ACHN (cell line): ENCODE measurements at regions not wholly inside any gene's neighbourhood (a gene's known extent, or its start where the extent isn't known, plus 50 kb on each side); places are given as distances from the start of the nearest gene placed in this dataset.
"Not testable (repeated sequence)": the region's sequence is repeated elsewhere in the genome, so short reads cannot be mapped to it uniquely, and the experiment has no call there.

Experiments
- DNase-seq: peaks from one replicate; pipeline ENCODE4 v3.0.0-alpha.2; 2015
- in situ Hi-C: cut with HindIII; loops from 2 replicates; pipeline ENCODE4 v1.10.0; 2017; ENCODE audit warnings: low sequenced_read_pairs, low pct_ligation_motif_present, low pct_unique_long_range_greater_than_20kb

DNA sequence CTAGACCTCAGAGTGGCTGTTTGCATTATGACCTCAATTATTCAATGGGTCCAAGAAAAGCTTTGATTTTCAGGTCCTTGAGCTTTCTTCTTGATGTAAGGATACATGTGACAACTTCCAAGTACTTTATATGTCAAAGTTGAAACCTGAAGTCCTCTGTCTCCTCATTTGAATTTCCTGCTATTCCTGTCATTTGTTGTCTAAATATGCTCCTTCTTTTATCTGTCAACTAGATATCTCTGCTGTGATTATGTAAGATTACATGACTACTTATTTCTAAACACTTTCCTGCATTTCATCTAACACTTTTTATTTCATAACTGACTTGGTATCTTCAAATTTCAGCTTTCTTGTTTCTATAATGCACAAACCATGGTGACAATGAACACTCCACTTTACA, 670.0 kb upstream of the FAM174A start:
- in situ Hi-C loops = no loop called here
- DNase-seq = no peak

DNA sequence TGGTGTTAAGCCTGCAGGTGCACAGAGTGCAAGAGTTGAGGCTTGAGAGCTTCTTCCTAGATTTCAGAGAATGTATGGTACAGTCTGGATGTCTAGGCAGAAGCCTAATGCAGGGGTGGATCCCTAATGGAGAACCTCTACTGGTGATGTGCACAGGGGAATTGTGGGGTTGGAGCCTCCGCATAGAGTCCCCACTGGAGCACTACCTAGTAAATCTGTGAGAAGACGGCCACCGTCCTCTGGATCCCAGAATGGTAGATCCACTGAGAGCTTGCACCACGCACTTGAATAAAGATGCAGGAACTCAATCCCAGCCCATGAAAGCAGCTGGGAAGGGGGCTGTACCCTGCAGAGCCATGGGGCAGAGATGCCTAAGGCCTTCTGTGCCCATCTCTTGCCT, 699.4 kb upstream of the FAM174A start:
- in situ Hi-C loops = no loop called here
- DNase-seq = no peak

DNA sequence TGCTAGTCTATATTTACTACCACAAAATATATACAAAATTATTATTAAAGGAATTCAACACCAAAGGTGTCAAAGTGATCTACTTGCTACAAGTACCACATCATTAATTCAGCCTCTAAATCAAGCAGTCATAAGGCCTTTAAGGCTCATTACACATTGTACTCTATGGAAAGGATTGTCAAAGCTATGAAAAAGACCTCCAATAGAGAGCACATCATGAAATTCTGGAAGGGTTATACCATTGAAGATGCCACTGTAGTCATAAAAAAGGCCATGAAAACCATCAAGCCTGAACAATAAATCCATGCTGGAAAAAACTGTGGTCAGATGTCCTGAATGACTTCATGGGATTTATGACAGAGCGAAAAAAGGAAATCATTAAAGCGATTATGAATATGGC, 708.0 kb upstream of the FAM174A start:
- in situ Hi-C loops = no loop called here
- DNase-seq = no peak

DNA sequence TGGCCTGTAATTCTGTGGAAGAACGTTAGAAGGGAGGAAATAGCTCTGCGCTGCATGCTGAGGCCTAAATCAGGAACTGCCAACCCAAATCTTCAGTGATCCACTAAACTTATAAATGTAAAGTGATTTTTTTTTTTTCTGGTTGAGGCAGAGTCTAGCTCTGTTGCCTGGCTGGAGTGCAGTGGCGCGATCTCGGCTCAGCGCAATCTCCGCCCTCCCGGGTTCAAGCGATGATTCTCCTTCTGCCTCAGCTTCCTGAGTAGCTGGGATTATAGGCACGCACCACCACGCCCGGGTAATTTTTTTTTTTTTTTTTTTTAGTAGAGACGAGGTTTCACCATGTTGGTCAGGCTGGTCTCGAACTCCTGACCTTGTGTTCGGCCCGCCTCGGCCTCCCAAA, 717.4 kb upstream of the FAM174A start:
- in situ Hi-C loops = no loop called here
- no peak for DNase-seq

DNA sequence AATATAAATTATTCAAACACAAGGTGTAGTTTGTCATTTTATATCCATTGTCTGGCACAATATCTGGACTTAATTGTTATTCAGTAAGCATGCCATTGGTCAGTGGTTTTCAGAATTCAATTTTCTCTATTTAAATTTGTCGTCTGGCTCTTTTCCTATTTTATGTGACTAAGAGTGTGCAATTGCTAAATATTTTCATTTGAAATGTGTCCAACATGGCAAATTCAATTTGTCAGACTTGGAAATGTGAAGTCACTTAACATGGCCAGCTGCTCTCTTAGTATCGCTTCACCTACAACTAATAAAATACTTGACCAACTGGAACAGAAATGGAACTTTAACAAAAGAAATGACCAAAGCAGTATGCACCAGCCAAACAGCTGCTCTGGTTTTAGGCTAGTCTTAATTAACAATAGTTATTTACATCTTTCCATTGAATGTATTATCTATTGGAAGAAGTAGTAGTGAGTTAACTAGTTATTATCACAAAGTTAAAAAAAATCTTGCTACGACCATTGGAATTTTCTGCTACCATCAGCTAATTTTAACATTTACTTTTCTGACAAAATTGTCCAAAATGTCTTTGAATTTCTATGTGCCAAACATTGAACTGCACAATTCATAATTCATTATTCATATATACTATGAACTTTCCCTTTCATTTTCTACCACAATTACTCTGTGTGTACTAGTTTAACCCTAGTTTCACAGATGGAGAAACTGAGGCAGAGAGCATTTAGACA, 720.7 kb upstream of the FAM174A start:
- in situ Hi-C loops = no loop called here
- DNase-seq = no peak

DNA sequence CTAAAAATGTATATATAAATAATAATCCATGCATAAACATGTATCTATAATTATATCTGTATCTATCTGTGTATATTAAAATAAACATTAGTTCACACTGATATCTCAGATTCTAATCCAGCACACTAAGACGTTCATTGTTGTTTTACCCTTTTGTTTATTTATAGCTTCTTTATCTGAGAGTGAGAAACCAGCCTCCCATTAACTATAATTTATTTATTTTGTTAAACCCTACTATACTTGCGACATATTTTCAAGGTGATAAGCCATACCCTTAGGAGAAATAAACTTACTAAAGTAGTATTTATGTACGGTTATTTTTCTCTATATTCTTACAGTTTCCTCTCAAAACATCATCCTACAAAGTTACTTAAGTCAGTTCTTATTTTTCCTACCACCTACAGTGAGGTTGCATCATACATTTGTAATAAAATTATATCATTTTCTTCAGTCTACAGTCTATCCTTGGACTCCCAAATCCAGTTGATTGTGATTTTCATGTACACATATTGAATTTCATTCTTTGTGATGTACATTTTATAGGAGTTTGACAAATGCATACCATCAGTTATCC, 726.4 kb upstream of the FAM174A start:
- DNase-seq = no peak
- in situ Hi-C loops = no loop called here

DNA sequence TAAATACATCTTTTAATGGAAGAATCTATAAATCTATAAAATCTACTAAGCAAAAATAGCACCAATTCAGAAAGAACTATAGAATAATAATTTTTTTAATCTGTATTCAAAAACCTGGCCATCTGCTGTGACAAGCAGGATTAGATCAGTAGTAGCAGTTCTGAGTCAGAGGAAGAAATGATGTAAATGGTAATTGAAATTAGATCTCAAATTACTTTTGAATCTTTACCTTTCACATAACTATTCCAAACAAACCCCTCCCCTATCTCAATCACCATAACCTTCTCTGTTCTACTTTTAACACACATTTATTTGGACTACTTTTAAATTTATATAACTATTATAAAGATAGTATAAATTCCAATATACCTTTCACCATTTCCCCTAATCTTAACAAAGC, 727.8 kb upstream of the FAM174A start:
- no peak for DNase-seq
- in situ Hi-C loops = no loop called here

DNA sequence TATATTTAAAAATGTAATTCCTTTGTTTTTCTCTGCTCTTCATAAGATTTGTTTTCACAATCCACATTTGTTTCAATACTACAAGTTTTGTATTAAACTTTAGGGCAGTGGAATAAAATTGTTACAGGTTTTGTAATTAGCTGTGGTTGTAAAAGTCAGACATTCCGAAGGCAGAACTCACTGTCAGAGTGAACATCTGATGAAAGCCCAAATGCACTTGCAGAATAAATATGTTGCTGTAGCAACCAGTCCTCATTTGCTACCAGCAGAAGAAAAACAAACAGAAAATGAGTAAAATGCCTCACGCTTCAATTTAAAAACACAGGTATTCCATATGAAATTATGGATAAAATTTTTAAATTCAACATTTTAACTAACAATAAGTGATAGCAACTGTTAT, 740.1 kb upstream of the FAM174A start:
- no peak for DNase-seq
- in situ Hi-C loops = no loop called here

DNA sequence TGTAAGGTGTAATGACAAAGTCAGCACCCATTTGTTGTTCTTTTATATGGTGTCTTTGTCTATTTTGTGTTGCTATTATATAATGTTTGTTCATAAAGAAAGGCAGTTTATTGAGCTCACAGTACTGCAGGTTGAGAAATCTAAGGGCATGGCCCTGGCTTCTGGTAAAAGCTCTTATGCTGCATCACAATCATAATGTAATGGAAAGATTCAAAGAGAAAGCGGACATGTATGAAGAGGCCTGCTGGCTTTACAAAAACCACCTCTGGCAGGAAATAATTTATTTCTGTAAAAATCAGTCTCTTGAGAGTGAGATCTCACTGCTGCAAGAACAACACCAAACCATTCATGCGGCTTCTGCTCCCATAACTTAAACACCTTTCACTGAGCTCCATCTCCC, 746.7 kb upstream of the FAM174A start:
- no peak for DNase-seq
- in situ Hi-C loops = no loop called here

DNA sequence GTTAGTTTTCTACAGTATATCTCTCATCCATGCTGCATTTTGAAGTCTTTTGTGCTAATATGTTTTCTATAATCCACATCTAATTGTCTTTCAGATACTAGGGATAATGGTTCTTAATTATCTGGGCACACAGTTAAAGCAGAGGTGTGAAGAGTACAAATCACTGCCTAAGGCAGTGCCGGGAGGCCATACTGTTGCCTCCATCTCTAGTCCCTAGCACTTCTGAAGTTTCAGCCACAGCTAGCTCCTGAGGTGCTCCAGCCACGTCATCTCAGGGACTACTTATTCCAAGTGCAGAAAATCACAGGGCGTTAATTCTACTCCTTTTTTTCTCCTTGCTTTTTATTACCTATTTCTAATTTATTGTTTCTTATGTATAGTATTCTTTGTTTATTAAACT, 760.0 kb upstream of the FAM174A start:
- DNase-seq = no peak
- in situ Hi-C loops = no loop called here

DNA sequence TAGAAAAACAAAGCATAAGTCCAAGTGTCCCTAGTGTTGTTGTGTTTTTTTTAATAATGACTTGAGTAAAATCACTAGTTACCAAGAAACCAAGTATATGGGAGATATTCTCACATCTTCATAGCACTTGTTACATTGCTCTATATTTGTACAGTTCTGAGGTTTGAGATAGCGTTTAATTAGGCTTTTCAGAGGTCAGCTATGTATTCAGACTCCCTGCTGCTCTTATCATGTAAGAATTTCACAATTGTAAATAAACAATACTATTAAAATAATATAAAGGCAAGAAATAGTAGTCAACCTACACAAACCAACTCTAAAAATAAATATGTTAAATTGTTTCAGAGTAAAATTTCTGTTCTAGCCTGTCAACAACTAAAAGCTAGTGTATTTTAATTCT, 761.9 kb upstream of the FAM174A start:
- in situ Hi-C loops = no loop called here
- DNase-seq = no peak

DNA sequence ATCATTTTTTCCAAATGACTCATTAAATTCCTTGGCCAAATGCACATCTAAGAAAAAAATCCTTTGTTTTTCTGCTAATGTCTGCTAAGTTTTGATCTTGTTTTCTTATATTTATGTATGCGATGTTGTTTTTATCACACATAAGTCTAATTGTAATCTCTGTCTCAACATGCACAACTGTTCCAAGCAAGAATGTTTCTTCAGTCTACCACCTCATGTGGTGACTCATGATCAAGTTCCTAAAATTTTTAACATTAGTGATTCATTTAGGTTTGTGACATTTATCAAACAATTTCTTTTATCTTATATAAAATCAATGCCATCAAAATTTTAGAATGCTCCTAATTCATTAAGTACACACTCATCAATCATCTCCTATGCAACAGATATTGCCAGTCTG, 763.9 kb upstream of the FAM174A start:
- in situ Hi-C loops = no loop called here
- DNase-seq = no peak

DNA sequence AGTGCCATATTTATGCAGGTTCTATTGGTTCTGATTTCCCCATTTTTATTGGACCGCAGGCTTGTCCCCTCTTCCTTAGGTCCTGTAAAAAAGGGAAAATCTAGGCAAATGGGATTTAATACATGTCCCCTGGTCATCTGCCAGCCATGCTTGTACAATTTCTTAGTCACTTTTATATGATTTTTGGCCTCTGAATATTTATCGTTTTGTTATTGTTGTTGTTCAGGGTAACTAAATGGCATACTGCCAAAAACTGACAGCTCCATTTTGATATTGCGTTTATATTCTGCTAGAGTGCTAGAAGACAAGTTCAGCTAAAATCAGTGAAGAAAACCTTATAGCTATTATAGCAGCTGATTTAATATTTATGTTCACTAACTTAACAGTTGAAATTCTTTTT, 770.2 kb upstream of the FAM174A start:
- in situ Hi-C loops = no loop called here
- DNase-seq = no peak

DNA sequence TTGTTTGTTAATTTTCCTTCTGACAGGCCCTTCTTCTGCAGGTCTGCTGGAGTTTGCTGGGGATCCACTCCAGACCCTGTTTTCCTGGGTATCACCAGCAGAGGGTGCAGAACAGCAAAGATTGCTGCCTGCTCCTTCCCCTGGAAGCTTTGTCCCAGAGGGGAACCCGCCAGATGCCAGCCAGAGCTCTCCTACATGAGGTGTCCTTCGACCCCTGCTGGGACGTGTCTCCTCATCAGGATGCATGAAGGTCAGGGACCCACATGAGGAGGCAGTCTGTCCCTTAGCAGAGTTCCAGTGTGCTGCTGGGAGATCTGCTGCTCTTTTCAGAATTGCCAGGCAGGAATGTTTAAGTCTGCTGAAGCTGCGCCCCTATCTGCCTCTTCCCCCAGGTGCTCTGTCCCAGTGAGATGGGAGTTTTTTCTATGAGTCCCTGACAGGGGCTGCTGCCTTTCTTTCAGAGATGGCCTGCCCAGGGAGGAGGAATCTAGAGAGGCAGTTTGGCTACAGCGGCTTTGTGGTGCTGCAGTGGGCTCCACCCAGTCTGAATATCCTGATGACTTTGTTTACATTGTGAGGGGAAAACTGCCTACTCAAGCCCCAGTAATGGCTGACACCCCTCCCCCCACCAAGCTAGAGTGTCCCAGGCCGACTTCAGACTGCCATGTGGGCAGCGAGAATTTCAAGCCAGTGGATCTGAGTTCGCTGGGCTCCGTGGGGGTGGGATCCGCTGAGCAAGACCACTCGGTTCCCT, 772.0 kb upstream of the FAM174A start:
- in situ Hi-C loops = no loop called here
- no peak for DNase-seq

DNA sequence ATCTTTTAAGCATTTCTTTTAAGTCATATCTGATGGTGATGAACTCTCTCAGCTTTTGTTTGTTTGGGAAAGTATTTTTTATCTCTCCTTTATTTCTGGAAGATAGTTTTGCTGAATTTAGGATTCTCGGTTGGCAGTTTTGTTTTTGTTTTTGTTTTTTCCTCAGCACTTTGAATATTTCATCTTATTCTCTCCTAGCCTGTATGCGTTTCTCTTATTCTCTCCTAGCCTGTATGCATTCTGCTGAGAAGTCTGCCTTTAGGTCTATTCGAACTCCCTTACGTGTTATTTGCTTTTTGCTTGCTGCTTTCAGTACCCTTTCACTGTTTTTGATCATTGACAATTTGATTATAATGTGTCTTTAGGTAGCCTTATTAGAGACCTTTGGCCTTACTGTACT, 787.8 kb upstream of the FAM174A start:
- DNase-seq = no peak
- in situ Hi-C loops = no loop called here

DNA sequence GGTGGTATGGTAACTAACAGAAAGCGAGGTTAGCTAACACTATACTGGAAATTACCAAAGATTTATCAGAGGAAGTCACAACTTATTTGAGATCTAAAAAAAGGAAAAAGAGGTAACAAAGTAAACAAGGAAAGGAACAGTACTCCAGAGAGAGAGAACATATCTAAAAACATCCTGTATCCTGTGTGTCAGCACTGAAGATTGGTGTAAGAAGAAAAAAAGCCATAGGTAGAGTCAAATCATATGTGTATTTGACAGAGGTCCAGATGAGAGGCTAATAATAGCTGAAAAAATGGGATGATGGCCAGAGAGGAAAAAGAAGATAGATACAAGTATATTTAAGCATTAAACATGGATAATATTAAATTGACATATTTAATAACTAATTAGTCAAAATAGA, 802.0 kb upstream of the FAM174A start:
- DNase-seq, in situ Hi-C loops: not testable (repeated sequence)

DNA sequence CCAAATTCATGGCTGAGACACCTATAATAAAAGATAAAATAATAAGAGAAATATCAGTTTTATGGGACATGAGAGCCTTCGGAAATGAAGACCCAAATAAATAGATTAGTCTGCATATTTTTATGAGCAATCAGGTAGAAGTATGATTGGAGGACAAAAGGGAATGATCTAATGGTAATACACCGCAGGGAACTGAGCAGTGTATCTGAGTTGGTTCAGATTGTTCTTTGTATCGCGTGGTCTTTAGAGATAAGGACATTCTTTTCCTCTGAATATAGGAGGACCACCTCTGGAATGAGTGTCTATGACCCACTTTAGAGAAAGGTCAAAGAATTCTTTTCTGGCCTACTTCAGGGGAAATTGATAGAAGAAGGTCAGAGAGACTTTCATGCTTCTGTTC, 801.8 kb upstream of the CHD1 start:
- in situ Hi-C loops, DNase-seq: not testable (repeated sequence)

DNA sequence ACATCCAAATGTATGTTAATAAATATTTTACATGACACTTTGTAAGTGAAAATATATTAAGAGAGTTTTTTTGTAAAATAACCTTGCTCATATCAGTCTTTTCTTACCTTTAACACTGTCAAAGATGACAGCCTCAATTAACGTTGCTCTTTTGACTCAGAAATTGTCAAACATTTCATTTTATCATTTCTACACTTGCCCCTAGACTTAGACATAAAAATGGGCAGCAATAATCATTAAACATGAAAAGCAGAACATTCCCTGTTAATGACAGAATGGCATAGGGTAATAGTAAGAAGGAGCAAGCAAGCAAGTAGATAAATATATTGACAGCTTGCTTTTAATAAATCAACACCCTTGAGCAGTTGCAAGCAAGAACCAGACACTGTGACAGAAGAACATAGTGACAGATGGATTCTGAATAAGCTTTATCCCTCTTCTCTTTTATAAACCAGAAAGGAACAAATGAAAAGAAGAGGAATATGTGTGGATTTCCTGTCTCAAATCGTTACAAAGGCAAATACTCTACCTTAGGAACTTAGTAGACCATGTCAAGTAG, 796.0 kb upstream of the CHD1 start:
- no peak for DNase-seq
- in situ Hi-C loops = no loop called here

DNA sequence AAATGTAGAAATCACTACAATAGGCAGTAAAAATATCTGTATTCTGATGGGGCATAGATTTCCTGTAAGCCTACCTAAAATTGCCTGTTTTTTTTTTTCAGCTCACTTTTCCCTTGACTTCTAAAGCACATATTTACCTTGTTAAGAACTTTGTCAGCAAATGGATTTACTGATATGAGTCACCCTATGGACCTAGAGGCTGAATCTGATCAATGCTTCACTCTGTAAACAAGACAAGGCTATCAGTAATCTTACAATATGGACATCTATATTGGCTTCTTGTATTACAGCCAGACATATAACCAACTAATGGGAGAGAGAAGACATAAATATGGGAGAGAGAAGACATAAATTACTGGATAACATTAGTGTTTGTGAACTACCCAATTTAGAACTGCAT, 792.7 kb upstream of the CHD1 start:
- in situ Hi-C loops = no loop called here
- no peak for DNase-seq

DNA sequence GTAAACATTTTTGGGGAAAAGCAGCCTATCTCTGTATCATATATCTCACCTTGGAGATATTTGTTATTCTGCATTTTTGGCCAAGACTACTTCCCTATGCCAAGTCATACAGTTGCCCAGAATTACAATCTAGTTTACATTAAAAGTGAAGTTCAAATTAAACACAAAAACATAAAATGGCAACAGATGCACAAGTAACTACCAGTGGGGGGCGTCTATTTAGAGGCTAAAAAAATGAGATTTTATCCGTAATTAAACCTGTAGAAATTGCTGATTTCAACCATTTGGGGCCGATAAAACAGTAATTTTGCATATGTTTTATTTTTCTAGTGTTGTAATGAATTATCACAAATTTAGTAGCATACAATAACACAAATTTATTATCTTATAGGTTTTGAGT, 787.1 kb upstream of the CHD1 start:
- in situ Hi-C loops = no loop called here
- DNase-seq = no peak
